ENCODE measurements at regions not wholly inside any gene's neighbourhood (a gene's known extent, or its start where the extent isn't known, plus 50 kb on each side); places are given as distances from the start of the nearest gene placed in this dataset.

DNA sequence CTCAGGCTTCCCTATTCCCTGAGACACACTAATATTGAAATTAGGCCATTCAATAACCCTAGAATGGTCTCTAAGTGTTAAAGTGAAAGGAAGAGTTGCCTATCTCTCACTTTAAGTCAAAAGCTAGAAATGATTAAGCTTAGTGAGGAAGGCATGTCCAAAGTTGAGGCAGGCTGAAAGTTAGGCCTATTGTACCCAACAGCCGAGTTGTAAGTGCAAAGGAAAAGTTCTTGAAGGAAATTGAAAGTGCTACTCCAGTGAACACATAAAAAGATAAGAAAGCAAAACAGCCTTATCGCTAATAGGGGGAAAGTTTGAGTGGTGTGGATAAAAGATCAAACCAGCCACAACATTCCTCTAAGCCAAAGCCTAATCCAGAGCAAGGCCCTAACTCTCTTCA, 117.9 kb upstream of the SPATA12 start:
- TF ChIP-seq EZH2 (IDR thresholded peaks at IDR 0.05; ENCODE audit: borderline replicate concordance, low read depth, low read length, severe bottlenecking) = no peak
- TF ChIP-seq, protein P1, sequence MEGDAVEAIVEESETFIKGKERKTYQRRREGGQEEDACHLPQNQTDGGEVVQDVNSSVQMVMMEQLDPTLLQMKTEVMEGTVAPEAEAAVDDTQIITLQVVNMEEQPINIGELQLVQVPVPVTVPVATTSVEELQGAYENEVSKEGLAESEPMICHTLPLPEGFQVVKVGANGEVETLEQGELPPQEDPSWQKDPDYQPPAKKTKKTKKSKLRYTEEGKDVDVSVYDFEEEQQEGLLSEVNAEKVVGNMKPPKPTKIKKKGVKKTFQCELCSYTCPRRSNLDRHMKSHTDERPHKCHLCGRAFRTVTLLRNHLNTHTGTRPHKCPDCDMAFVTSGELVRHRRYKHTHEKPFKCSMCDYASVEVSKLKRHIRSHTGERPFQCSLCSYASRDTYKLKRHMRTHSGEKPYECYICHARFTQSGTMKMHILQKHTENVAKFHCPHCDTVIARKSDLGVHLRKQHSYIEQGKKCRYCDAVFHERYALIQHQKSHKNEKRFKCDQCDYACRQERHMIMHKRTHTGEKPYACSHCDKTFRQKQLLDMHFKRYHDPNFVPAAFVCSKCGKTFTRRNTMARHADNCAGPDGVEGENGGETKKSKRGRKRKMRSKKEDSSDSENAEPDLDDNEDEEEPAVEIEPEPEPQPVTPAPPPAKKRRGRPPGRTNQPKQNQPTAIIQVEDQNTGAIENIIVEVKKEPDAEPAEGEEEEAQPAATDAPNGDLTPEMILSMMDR (IDR thresholded peaks at IDR 0.05; ENCODE audit: borderline replicate concordance, extremely low read depth, low read length, poor library complexity, severe bottlenecking) = no peak
- DNase-seq (no peak), ATAC-seq (ENCODE audit: insufficient read depth, low read depth) (no peak)
- Histone ChIP-seq H4K20me1 (ENCODE audit: insufficient read depth, low read length) (no peaks in the 10 kb centered on the region), H3K9ac (ENCODE audit: low read depth, low read length) (no peak overlapping the region), H3K4me1 (ENCODE audit: insufficient read depth, low read length) (peaks cover 27% of the 10 kb centered on the region), H2AFZ (ENCODE audit: low read depth, low read length) (no peak overlapping the region), H3K27me3 (ENCODE audit: insufficient read depth, low read length, poor library complexity) (no peaks in the 10 kb centered on the region), H3K9me3 (ENCODE audit: insufficient read depth, low read length, severe bottlenecking) (peaks cover 9% of the 10 kb centered on the region), H3K4me2 (ENCODE audit: insufficient read depth, low read length) (no peak overlapping the region), H3K79me2 (ENCODE audit: insufficient read depth, low read length) (no peaks in the 10 kb centered on the region), H3K4me3 (ENCODE audit: low read depth in 1 of 2, low read length in 2 of 2) (no peak overlapping the region), H3K27ac (ENCODE audit: low read length) (no peak overlapping the region), H3K36me3 (ENCODE audit: insufficient read depth, low read length) (no peaks in the 10 kb centered on the region)

DNA sequence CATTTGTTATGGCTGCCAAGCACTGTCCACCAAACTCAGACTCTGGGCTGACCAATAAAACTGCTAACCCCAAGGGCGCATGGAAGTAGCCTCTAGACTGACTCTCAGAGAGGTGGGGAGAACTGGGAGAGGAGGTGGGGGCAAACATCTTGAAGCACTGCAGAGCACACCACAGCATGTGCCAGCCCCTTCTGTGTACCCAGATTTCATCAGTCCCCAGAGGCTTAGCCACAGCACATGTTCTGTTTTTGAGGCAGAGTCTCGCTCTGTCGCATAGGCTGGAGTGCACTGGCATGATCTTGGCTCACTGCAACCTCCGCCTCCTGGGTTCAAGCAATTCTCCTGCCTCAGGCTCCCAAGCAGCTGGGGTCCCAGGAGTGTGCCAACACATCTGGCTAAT, 119.5 kb upstream of the SPATA12 start:
- Histone ChIP-seq H3K4me1 (ENCODE audit: insufficient read depth, low read length) (peaks cover 28% of the 10 kb centered on the region), H3K4me2 (ENCODE audit: insufficient read depth, low read length) (no peak overlapping the region), H3K27ac (ENCODE audit: low read length) (peak overlapping the region; percentile 54)

DNA sequence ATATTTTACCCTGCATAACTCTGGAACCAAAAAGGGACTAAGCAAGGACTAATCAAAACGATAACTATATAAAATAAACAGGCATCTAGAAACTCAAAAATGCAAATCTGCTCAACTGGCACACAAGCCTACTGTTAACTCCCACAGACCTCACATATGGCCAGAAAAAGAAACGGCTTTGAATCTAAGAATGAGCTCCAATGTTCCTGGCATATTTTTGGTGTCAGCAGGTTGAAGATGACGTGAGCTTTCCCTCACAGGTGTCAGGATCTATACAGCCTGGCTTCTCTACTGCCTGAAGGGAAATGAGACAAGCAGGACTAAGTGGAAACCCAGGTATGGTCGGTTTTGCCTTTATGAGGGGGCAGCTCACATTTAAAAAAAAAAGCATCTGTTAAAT, 120.1 kb upstream of the SPATA12 start:
- no peak for TF ChIP-seq EZH2 (IDR thresholded peaks at IDR 0.05; ENCODE audit: borderline replicate concordance, low read depth, low read length, severe bottlenecking)
- TF ChIP-seq, protein P1 (IDR thresholded peaks at IDR 0.05; ENCODE audit: borderline replicate concordance, extremely low read depth, low read length, poor library complexity, severe bottlenecking) = no peak
- Histone ChIP-seq H3K79me2 (ENCODE audit: insufficient read depth, low read length) (no peaks in the 10 kb centered on the region), H3K9me3 (ENCODE audit: insufficient read depth, low read length, severe bottlenecking) (peaks cover 7% of the 10 kb centered on the region), H2AFZ (ENCODE audit: low read depth, low read length) (no peak overlapping the region), H3K4me2 (ENCODE audit: insufficient read depth, low read length) (no peak overlapping the region), H3K27me3 (ENCODE audit: insufficient read depth, low read length, poor library complexity) (no peaks in the 10 kb centered on the region), H3K36me3 (ENCODE audit: insufficient read depth, low read length) (no peaks in the 10 kb centered on the region), H3K4me1 (ENCODE audit: insufficient read depth, low read length) (peaks cover 33% of the 10 kb centered on the region), H3K4me3 (ENCODE audit: low read depth in 1 of 2, low read length in 2 of 2) (no peak overlapping the region), H4K20me1 (ENCODE audit: insufficient read depth, low read length) (no peaks in the 10 kb centered on the region), H3K9ac (ENCODE audit: low read depth, low read length) (no peak overlapping the region), H3K27ac (ENCODE audit: low read length) (peak overlapping the region; percentile 54)
- DNase-seq (no peak), ATAC-seq (ENCODE audit: insufficient read depth, low read depth) (no peak)

More for the DNA sequence above, 119.5 kb upstream of the SPATA12 start:
- Histone ChIP-seq H3K79me2 (ENCODE audit: insufficient read depth, low read length) (no peaks in the 10 kb centered on the region), H3K36me3 (ENCODE audit: insufficient read depth, low read length) (no peaks in the 10 kb centered on the region), H2AFZ (ENCODE audit: low read depth, low read length) (no peak overlapping the region), H3K4me3 (ENCODE audit: low read depth in 1 of 2, low read length in 2 of 2) (no peak overlapping the region), H4K20me1 (ENCODE audit: insufficient read depth, low read length) (no peaks in the 10 kb centered on the region), H3K27me3 (ENCODE audit: insufficient read depth, low read length, poor library complexity) (no peaks in the 10 kb centered on the region), H3K9me3 (ENCODE audit: insufficient read depth, low read length, severe bottlenecking) (peaks cover 9% of the 10 kb centered on the region), H3K9ac (ENCODE audit: low read depth, low read length) (no peak overlapping the region)
- ATAC-seq (ENCODE audit: insufficient read depth, low read depth) = peak; percentile 94
- peak; percentile 65 for DNase-seq
- TF ChIP-seq, protein P1 (IDR thresholded peaks at IDR 0.05; ENCODE audit: borderline replicate concordance, extremely low read depth, low read length, poor library complexity, severe bottlenecking) = no peak
- TF ChIP-seq EZH2 (IDR thresholded peaks at IDR 0.05; ENCODE audit: borderline replicate concordance, low read depth, low read length, severe bottlenecking) = no peak

DNA sequence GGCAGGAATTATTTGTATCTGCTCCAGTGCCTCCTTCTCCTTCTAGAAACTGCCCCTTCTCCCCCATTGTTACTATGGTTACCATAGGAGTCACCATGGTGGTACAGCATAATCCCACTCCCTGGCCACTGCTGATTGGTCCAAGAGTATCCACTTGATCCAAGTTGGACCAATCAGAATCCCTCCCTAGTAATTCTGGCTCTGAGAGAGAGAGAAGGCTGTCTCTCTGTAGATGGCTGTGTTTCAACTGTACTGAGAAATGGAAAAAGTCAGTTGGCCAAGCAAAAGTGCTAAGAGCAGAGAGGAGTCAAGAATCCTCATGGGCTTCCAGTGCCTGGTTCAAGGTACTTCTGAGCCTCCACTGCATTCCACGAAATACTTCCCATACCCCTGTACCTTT, 120.6 kb upstream of the SPATA12 start:
- Histone ChIP-seq H3K27ac (ENCODE audit: low read length) (no peak overlapping the region), H3K79me2 (ENCODE audit: insufficient read depth, low read length) (no peaks in the 10 kb centered on the region), H3K4me1 (ENCODE audit: insufficient read depth, low read length) (peaks cover 33% of the 10 kb centered on the region), H3K27me3 (ENCODE audit: insufficient read depth, low read length, poor library complexity) (no peaks in the 10 kb centered on the region), H3K9me3 (ENCODE audit: insufficient read depth, low read length, severe bottlenecking) (peaks cover 2% of the 10 kb centered on the region), H3K4me3 (ENCODE audit: low read depth in 1 of 2, low read length in 2 of 2) (no peak overlapping the region), H3K36me3 (ENCODE audit: insufficient read depth, low read length) (no peaks in the 10 kb centered on the region), H2AFZ (ENCODE audit: low read depth, low read length) (no peak overlapping the region), H3K9ac (ENCODE audit: low read depth, low read length) (no peak overlapping the region), H3K4me2 (ENCODE audit: insufficient read depth, low read length) (no peak overlapping the region), H4K20me1 (ENCODE audit: insufficient read depth, low read length) (no peaks in the 10 kb centered on the region)
- TF ChIP-seq EZH2 (IDR thresholded peaks at IDR 0.05; ENCODE audit: borderline replicate concordance, low read depth, low read length, severe bottlenecking) = no peak
- TF ChIP-seq, protein P1 (IDR thresholded peaks at IDR 0.05; ENCODE audit: borderline replicate concordance, extremely low read depth, low read length, poor library complexity, severe bottlenecking) = no peak
- DNase-seq (no peak), ATAC-seq (ENCODE audit: insufficient read depth, low read depth) (no peak)
